ENCODE measurements at regions not wholly inside any gene's neighbourhood (a gene's known extent, or its start where the extent isn't known, plus 50 kb on each side); places are given as distances from the start of the nearest gene placed in this dataset.

DNA sequence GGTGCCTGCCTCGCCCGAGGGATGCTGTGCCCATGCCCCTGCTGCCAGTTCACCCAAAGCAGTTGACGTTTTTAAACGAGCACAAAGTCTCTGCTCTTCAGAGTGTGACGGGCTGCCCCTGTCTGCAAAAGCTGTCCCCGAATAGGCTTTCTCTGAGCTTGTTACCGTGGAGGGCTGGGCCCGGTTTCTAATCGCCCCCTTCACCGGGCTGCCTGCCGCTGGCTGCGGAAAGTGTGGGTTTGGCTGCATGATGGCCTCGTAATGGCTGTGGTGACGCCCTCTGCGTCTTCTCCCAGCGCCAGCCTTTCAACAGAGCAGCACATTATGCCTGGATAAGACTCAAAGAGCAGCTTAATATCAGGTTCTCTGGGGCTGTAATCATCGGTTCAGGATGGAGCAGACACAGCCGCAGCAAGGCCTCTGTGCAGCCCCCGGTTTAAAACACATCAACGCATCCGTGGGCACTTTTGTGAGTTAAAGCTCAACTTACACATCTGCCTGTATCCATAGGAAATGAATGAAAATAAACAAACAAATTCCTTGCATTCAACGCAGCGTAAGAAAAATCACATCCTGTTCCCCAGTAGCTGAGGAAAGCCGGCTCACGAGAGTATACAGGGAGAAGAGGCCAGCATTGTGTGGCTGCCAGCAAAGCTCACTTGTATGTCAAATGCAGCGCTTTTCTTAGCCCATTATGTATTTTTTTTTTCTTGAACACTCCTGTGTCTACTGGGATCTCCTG, 166.4 kb upstream of the SOX1 start:
- TF ChIP-seq EP300 (IDR thresholded peaks at IDR 0.05): no peak
- TF ChIP-seq, protein P1, sequence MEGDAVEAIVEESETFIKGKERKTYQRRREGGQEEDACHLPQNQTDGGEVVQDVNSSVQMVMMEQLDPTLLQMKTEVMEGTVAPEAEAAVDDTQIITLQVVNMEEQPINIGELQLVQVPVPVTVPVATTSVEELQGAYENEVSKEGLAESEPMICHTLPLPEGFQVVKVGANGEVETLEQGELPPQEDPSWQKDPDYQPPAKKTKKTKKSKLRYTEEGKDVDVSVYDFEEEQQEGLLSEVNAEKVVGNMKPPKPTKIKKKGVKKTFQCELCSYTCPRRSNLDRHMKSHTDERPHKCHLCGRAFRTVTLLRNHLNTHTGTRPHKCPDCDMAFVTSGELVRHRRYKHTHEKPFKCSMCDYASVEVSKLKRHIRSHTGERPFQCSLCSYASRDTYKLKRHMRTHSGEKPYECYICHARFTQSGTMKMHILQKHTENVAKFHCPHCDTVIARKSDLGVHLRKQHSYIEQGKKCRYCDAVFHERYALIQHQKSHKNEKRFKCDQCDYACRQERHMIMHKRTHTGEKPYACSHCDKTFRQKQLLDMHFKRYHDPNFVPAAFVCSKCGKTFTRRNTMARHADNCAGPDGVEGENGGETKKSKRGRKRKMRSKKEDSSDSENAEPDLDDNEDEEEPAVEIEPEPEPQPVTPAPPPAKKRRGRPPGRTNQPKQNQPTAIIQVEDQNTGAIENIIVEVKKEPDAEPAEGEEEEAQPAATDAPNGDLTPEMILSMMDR (IDR thresholded peaks at IDR 0.05): no peak
- TF ChIP-seq POLR2AphosphoS5 (IDR thresholded peaks at IDR 0.05): no peak
- TF ChIP-seq POLR2A (IDR thresholded peaks at IDR 0.05): no peak
- no peak for ATAC-seq
- Histone ChIP-seq H3K4me1 (no peaks in the 10 kb centered on the region), H3K27me3 (peaks cover 53% of the 10 kb centered on the region), H3K9me3 (no peaks in the 10 kb centered on the region), H3K27ac (no peak overlapping the region), H3K4me3 (no peak overlapping the region), H3K36me3 (no peaks in the 10 kb centered on the region)
- 30 to 53% methylated on average over 13 to 15 of the region's 26 CpGs for WGBS, 2 donors (ENCODE audit: low coverage in 1 of 2)

DNA sequence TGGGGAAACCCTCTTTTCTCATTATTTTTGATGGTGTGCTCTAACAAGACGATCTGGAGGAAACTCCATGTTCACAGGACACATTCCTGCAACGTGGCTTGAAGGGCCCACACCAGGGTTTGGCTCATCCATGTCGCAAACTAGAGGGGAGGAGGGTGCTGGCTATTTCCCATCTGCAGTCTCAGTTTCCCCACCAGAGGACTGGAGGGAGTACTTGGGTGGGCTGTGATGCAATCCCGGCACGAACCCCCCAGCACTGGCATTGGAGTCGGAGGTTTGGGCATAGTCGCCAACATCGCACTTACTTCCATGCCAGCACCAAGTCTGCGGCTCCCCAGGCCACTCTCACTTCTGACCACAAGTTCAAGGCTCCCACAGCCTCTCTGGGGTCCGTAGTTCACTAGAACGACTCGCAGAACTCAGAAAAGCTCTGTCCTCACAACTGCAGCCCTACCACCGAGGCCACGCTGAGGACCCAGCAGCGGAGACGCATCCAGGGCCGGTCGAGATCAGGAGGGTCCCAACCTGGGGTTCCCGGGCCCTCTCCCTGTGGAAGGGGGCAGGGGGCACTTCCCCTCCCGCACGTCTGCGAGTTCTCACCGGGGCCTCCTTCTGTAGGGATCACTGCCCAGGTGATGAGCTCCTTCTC, 165.6 kb upstream of the SOX1 start:
- 80% methylated on average over 1 of the region's 23 CpGs; no CpG with 5 or more reads in 1 of the 2 donors for WGBS, 2 donors (ENCODE audit: low coverage in 1 of 2)
- no peak overlapping the region for H3K4me3 ChIP-seq
- H3K27me3 ChIP-seq: peaks cover 44% of the 10 kb centered on the region
- H3K4me1 ChIP-seq: no peaks in the 10 kb centered on the region
- no peak overlapping the region for H3K27ac ChIP-seq
- no peaks in the 10 kb centered on the region for H3K9me3 ChIP-seq
- no peaks in the 10 kb centered on the region for H3K36me3 ChIP-seq
- no peak for TF ChIP-seq EP300 (IDR thresholded peaks at IDR 0.05)
- TF ChIP-seq, protein P1 (IDR thresholded peaks at IDR 0.05): no peak
- TF ChIP-seq POLR2AphosphoS5 (IDR thresholded peaks at IDR 0.05): no peak
- no peak for TF ChIP-seq POLR2A (IDR thresholded peaks at IDR 0.05)
- ATAC-seq: no peak

DNA sequence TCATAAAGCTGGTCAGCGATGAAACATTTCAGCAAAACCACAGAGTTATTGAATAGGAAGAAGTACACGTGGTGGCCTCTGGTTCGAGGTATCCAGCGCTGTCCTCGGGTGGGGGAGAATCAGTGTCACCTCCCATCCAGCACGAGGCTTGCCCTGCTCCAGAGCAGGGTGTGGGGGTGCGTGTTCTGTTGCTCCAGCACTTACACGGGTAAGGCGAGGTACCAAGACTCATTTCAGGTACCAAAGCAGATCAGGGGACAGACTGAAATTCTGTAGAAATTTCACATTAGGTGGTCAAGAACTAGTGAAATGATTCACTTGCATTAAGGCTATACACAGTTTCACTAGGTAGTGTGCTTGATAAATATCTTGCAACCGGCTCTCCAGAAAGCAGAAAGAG, 164.2 kb upstream of the SOX1 start:
- WGBS, 2 donors (ENCODE audit: low coverage in 1 of 2): 81 to 87% methylated on average over 4 to 6 of the region's 10 CpGs
- no peaks in the 10 kb centered on the region for H3K9me3 ChIP-seq
- H3K4me3 ChIP-seq: no peak overlapping the region
- peaks cover 35% of the 10 kb centered on the region for H3K27me3 ChIP-seq
- TF ChIP-seq POLR2AphosphoS5 (IDR thresholded peaks at IDR 0.05) (no peak), EP300 (IDR thresholded peaks at IDR 0.05) (no peak), POLR2A (IDR thresholded peaks at IDR 0.05) (no peak)
- TF ChIP-seq, protein P1 (IDR thresholded peaks at IDR 0.05): no peak
- H3K4me1 ChIP-seq: no peaks in the 10 kb centered on the region
- ATAC-seq: no peak
- no peak overlapping the region for H3K27ac ChIP-seq
- H3K36me3 ChIP-seq: no peaks in the 10 kb centered on the region

DNA sequence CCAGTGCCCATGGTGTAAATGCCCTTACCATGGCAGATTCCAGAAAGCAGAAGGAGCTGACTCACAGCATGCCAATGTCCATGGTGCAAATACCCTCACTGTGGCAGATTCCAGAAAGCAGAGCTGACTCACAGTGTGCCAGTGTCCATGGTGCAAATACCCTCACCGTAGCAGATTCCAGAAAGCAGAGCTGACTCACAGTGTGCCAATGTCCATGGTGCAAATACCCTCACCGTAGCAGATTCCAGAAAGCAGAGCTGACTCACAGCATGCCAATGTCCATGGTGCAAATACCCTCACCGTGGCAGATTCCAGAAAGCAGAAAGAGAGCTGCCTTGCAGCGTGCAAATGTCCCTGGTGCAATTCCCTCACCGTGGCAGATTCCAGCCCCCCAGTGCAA, 163.8 kb upstream of the SOX1 start:
- Histone ChIP-seq H3K4me1 (no peaks in the 10 kb centered on the region), H3K36me3 (no peaks in the 10 kb centered on the region), H3K9me3 (no peaks in the 10 kb centered on the region), H3K27me3 (peaks cover 35% of the 10 kb centered on the region), H3K4me3 (no peak overlapping the region), H3K27ac (no peak overlapping the region)
- no peak for ATAC-seq
- no peak for TF ChIP-seq POLR2AphosphoS5 (IDR thresholded peaks at IDR 0.05)
- no peak for TF ChIP-seq EP300 (IDR thresholded peaks at IDR 0.05)
- no peak for TF ChIP-seq POLR2A (IDR thresholded peaks at IDR 0.05)
- TF ChIP-seq, protein P1 (IDR thresholded peaks at IDR 0.05): no peak
- 80% methylated on average over 1 to 5 of the region's 5 CpGs for WGBS, 2 donors (ENCODE audit: low coverage in 1 of 2)

DNA sequence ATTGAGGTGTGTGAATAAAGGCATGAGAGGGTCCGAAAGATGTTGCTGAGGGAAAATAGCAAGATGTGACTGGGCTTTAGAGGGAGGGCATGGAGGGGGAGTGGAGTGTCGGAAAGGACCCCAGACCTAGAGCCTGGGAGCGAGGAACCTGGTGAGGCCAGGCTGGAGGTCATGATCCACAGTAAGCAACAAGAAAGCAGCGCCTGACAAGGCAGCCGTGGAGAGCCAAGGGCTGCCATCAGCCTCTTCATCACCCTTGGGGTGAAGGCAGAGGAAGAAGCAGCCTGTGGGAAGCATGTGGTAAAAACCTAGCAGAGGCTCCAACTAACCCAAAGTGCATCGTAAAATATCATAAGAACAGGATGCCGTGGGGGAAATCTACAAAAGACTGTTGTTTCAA, 162.8 kb upstream of the SOX1 start:
- 69 to 74% methylated on average over 3 to 7 of the region's 7 CpGs for WGBS, 2 donors (ENCODE audit: low coverage in 1 of 2)
- no peaks in the 10 kb centered on the region for H3K9me3 ChIP-seq
- ATAC-seq: no peak

More for the DNA sequence above, 162.8 kb upstream of the SOX1 start:
- Histone ChIP-seq H3K4me3 (no peak overlapping the region), H3K27ac (no peak overlapping the region), H3K27me3 (peaks cover 35% of the 10 kb centered on the region), H3K36me3 (no peaks in the 10 kb centered on the region), H3K4me1 (no peaks in the 10 kb centered on the region)
- no peak for TF ChIP-seq POLR2A (IDR thresholded peaks at IDR 0.05)
- TF ChIP-seq POLR2AphosphoS5 (IDR thresholded peaks at IDR 0.05): no peak
- TF ChIP-seq, protein P1 (IDR thresholded peaks at IDR 0.05): no peak
- no peak for TF ChIP-seq EP300 (IDR thresholded peaks at IDR 0.05)

Data from gastroesophageal sphincter (tissue), 4 donors.